KMS-11 (cell line): ENCODE measurements at regions not wholly inside any gene's neighbourhood (a gene's known extent, or its start where the extent isn't known, plus 50 kb on each side); places are given as distances from the start of the nearest gene placed in this dataset.

Experiments used
- H2AFZ ChIP-seq: fragments of 200-600 bp; sonication (generic); 2 replicates; pipeline ENCODE4 v1.6.1; 2016; ENCODE audit warnings: antibody characterized with exemption, mixed run types, low read depth
- H3K27ac ChIP-seq: fragments of 200-600 bp; sonication (generic); 2 replicates; pipeline ENCODE4 v1.6.1; 2016; ENCODE audit warnings: mild to moderate bottlenecking, mixed run types
- H3K27me3 ChIP-seq: fragments of 200-600 bp; sonication (generic); 2 replicates; pipeline ENCODE4 v1.6.1; 2017; ENCODE audit warnings: mild to moderate bottlenecking, low read depth, mixed run types, moderate library complexity; ENCODE audit not compliant: insufficient read depth
- H3K36me3 ChIP-seq: fragments of 200-600 bp; sonication (generic); 2 replicates; pipeline ENCODE4 v1.6.1; 2017; ENCODE audit warnings: mild to moderate bottlenecking, mixed run types; ENCODE audit not compliant: insufficient read depth
- H3K4me1 ChIP-seq: fragments of 200-600 bp; sonication (generic); 2 replicates; pipeline ENCODE4 v1.6.1; 2016; ENCODE audit warnings: mild to moderate bottlenecking, low read depth, mixed run types; ENCODE audit not compliant: poor library complexity, severe bottlenecking
- H3K4me2 ChIP-seq: fragments of 200-600 bp; sonication (generic); 2 replicates; pipeline ENCODE4 v1.7.0; 2016; ENCODE audit warnings: mild to moderate bottlenecking, mixed run types
- H3K4me3 ChIP-seq: fragments of 200-600 bp; sonication (generic); IDR thresholded peaks from 2 replicates; pipeline ENCODE4 v1.6.1; 2017; ENCODE audit warnings: low read depth, low read length, mixed read lengths; ENCODE audit not compliant: insufficient read depth
- H3K79me2 ChIP-seq: fragments of 200-600 bp; sonication (generic); 2 replicates; pipeline ENCODE4 v1.6.1; 2016; ENCODE audit warnings: low read depth, mixed run types; ENCODE audit not compliant: insufficient read depth
- H3K9ac ChIP-seq: fragments of 200-600 bp; sonication (generic); 2 replicates; pipeline ENCODE4 v1.6.1; 2016; ENCODE audit warnings: mild to moderate bottlenecking, mixed run types
- H4K20me1 ChIP-seq: fragments of 200-600 bp; sonication (generic); 2 replicates; pipeline ENCODE4 v1.6.1; 2016; ENCODE audit warnings: mild to moderate bottlenecking, mixed run types; ENCODE audit not compliant: insufficient read depth
- CTCF ChIP-seq: fragments of 200-600 bp; sonication (generic); conservative IDR thresholded peaks from 2 replicates; pipeline ENCODE4 v1.6.1; 2017; ENCODE audit warnings: low read depth, mild to moderate bottlenecking, antibody characterized with exemption, low read length, moderate library complexity, mixed read lengths

- no peak overlapping the region for H2AFZ ChIP-seq
- no peaks in the 10 kb centered on the region for H3K27me3 ChIP-seq
- no peaks in the 10 kb centered on the region for H3K36me3 ChIP-seq
- H3K4me3 ChIP-seq: no peak overlapping the region
- no peak overlapping the region for H3K4me2 ChIP-seq
- H3K79me2 ChIP-seq: no peaks in the 10 kb centered on the region
- TF ChIP-seq CTCF: no peak
- H4K20me1 ChIP-seq: no peaks in the 10 kb centered on the region
- no peaks in the 10 kb centered on the region for H3K4me1 ChIP-seq
- H3K27ac ChIP-seq: no peak overlapping the region
- H3K9ac ChIP-seq: no peak overlapping the region
Measured at GRCh38 chr4:160009656-160010493, 907.0 kb downstream of the RAPGEF2 start.

GRCh38 chr4:160019936-160020335 is 917.1 kb downstream of the RAPGEF2 start:
- Histone ChIP-seq H3K36me3 (no peaks in the 10 kb centered on the region), H3K4me1 (peaks cover 7% of the 10 kb centered on the region), H4K20me1 (no peaks in the 10 kb centered on the region)

GRCh38 chr4:160020804-160021203 is 917.9 kb downstream of the RAPGEF2 start:
- no peak for TF ChIP-seq CTCF
- Histone ChIP-seq H3K36me3 (no peaks in the 10 kb centered on the region), H3K4me2 (no peak overlapping the region), H3K4me1 (peaks cover 7% of the 10 kb centered on the region), H3K9ac (no peak overlapping the region), H3K27me3 (no peaks in the 10 kb centered on the region), H3K79me2 (no peaks in the 10 kb centered on the region), H3K4me3 (no peak overlapping the region), H2AFZ (no peak overlapping the region), H4K20me1 (no peaks in the 10 kb centered on the region), H3K27ac (no peak overlapping the region)

More at GRCh38 chr4:160019936-160020335, 917.1 kb downstream of the RAPGEF2 start:
- no peaks in the 10 kb centered on the region for H3K79me2 ChIP-seq
- H3K27ac ChIP-seq: no peak overlapping the region
- no peaks in the 10 kb centered on the region for H3K27me3 ChIP-seq
- H2AFZ ChIP-seq: no peak overlapping the region
- no peak overlapping the region for H3K4me3 ChIP-seq
- TF ChIP-seq CTCF: no peak
- no peak overlapping the region for H3K9ac ChIP-seq
- H3K4me2 ChIP-seq: no peak overlapping the region

GRCh38 chr4:160021870-160022269 is 919.0 kb downstream of the RAPGEF2 start:
- Histone ChIP-seq H4K20me1 (no peaks in the 10 kb centered on the region), H2AFZ (no peak overlapping the region), H3K27ac (no peak overlapping the region), H3K27me3 (no peaks in the 10 kb centered on the region), H3K9ac (no peak overlapping the region), H3K4me1 (peaks cover 14% of the 10 kb centered on the region), H3K79me2 (no peaks in the 10 kb centered on the region), H3K4me2 (no peak overlapping the region), H3K36me3 (no peaks in the 10 kb centered on the region), H3K4me3 (no peak overlapping the region)
- TF ChIP-seq CTCF: no peak
